KMS-11 (cell line): ENCODE measurements at regions not wholly inside any gene's neighbourhood (a gene's known extent, or its start where the extent isn't known, plus 50 kb on each side); places are given as distances from the start of the nearest gene placed in this dataset.
A peak's percentile ranks its signal among the peaks of the same experiment; 100 is the strongest.

Source experiments
- H2AFZ ChIP-seq: fragments of 200-600 bp; sonication (generic); 2 replicates; pipeline ENCODE4 v1.6.1; 2016; ENCODE audit warnings: antibody characterized with exemption, mixed run types, low read depth
- H3K27ac ChIP-seq: fragments of 200-600 bp; sonication (generic); 2 replicates; pipeline ENCODE4 v1.6.1; 2016; ENCODE audit warnings: mild to moderate bottlenecking, mixed run types
- H3K27me3 ChIP-seq: fragments of 200-600 bp; sonication (generic); 2 replicates; pipeline ENCODE4 v1.6.1; 2017; ENCODE audit warnings: mild to moderate bottlenecking, low read depth, mixed run types, moderate library complexity; ENCODE audit not compliant: insufficient read depth
- H3K36me3 ChIP-seq: fragments of 200-600 bp; sonication (generic); 2 replicates; pipeline ENCODE4 v1.6.1; 2017; ENCODE audit warnings: mild to moderate bottlenecking, mixed run types; ENCODE audit not compliant: insufficient read depth
- H3K4me1 ChIP-seq: fragments of 200-600 bp; sonication (generic); 2 replicates; pipeline ENCODE4 v1.6.1; 2016; ENCODE audit warnings: mild to moderate bottlenecking, low read depth, mixed run types; ENCODE audit not compliant: poor library complexity, severe bottlenecking
- H3K4me2 ChIP-seq: fragments of 200-600 bp; sonication (generic); 2 replicates; pipeline ENCODE4 v1.7.0; 2016; ENCODE audit warnings: mild to moderate bottlenecking, mixed run types
- H3K4me3 ChIP-seq: fragments of 200-600 bp; sonication (generic); IDR thresholded peaks from 2 replicates; pipeline ENCODE4 v1.6.1; 2017; ENCODE audit warnings: low read depth, low read length, mixed read lengths; ENCODE audit not compliant: insufficient read depth
- H3K79me2 ChIP-seq: fragments of 200-600 bp; sonication (generic); 2 replicates; pipeline ENCODE4 v1.6.1; 2016; ENCODE audit warnings: low read depth, mixed run types; ENCODE audit not compliant: insufficient read depth
- H3K9ac ChIP-seq: fragments of 200-600 bp; sonication (generic); 2 replicates; pipeline ENCODE4 v1.6.1; 2016; ENCODE audit warnings: mild to moderate bottlenecking, mixed run types
- H4K20me1 ChIP-seq: fragments of 200-600 bp; sonication (generic); 2 replicates; pipeline ENCODE4 v1.6.1; 2016; ENCODE audit warnings: mild to moderate bottlenecking, mixed run types; ENCODE audit not compliant: insufficient read depth
- TF ChIP-seq, protein P1 (sequence below): fragments of 200-600 bp; sonication (generic); conservative IDR thresholded peaks from 2 replicates; pipeline ENCODE4 v1.6.1; 2017; ENCODE audit warnings: low read depth, mild to moderate bottlenecking, antibody characterized with exemption, low read length, moderate library complexity, mixed read lengths

DNA sequence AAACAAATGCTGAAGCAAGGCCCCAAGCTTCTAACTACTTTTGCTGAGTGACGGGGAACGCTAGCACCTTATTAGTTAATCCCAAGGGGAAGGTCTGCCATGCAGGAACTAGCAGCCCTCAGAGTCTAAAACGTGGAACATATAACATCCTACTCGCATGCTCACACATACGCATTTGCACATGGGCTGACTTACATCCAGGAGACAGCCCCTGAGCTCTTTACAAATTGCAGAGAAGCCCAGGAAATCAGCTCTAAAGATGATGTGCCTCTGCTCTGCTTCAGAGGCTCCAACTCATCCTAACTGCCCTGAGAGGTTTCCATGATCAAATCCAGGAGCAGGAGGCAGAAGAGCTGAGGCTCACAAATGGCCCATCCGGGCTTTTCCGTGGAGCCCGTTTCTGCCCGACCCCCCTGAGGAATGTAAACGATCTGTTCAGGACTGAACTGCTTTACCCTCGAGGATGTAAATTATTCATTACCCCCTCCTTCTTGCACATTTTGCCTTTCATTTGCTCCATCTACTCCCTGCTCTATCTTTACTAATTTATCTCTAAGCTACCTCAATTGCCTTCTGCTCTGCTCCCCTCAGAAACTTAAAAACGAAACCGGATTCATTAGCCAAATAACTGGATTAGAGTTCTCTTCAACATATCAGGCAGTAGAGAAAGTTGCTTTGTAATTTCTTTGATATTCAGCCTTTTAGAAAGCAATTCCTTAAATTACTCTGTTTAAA lies 141.9 kb upstream of the CCDC54 start:
- H3K9ac ChIP-seq, result no peak overlapping the region
- TF ChIP-seq, protein P1, sequence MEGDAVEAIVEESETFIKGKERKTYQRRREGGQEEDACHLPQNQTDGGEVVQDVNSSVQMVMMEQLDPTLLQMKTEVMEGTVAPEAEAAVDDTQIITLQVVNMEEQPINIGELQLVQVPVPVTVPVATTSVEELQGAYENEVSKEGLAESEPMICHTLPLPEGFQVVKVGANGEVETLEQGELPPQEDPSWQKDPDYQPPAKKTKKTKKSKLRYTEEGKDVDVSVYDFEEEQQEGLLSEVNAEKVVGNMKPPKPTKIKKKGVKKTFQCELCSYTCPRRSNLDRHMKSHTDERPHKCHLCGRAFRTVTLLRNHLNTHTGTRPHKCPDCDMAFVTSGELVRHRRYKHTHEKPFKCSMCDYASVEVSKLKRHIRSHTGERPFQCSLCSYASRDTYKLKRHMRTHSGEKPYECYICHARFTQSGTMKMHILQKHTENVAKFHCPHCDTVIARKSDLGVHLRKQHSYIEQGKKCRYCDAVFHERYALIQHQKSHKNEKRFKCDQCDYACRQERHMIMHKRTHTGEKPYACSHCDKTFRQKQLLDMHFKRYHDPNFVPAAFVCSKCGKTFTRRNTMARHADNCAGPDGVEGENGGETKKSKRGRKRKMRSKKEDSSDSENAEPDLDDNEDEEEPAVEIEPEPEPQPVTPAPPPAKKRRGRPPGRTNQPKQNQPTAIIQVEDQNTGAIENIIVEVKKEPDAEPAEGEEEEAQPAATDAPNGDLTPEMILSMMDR, result no peak
- no peak overlapping the region for H3K4me3 ChIP-seq
- no peaks in the 10 kb centered on the region for H3K27me3 ChIP-seq
- peak overlapping the region; percentile 75 for H2AFZ ChIP-seq
- H3K36me3 ChIP-seq, result no peaks in the 10 kb centered on the region
- H3K27ac ChIP-seq, result no peak overlapping the region
- no peaks in the 10 kb centered on the region for H3K79me2 ChIP-seq
- peaks cover 22% of the 10 kb centered on the region for H3K4me1 ChIP-seq
- peak overlapping the region; percentile 65 for H3K4me2 ChIP-seq
- no peaks in the 10 kb centered on the region for H4K20me1 ChIP-seq

DNA sequence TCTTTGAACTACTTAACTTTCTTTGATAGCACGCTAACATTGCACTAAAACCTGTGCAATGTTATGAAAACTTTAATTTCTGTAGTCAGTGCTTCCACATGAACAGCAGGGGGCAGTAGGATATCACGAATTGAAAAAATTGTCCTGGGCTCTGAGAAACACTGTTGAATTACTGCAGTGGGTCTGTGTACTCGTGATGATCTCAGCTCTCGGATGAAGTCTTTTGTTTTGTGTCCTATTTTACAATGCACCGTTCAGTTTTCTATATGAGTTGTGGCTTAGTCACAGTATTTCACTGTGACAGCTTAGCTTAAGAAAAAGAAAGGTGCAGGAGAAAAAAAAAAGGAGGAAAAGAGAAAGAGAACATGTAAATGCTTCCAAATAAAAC lies 141.3 kb upstream of the CCDC54 start:
- H3K79me2 ChIP-seq, result no peaks in the 10 kb centered on the region
- TF ChIP-seq, protein P1, result peak; percentile 93
- H2AFZ ChIP-seq, result peak overlapping the region; percentile 75
- no peak overlapping the region for H3K27ac ChIP-seq
- H3K4me2 ChIP-seq, result peak overlapping the region; percentile 65
- peaks cover 22% of the 10 kb centered on the region for H3K4me1 ChIP-seq
- H3K36me3 ChIP-seq, result no peaks in the 10 kb centered on the region
- no peak overlapping the region for H3K4me3 ChIP-seq
- H4K20me1 ChIP-seq, result no peaks in the 10 kb centered on the region
- no peaks in the 10 kb centered on the region for H3K27me3 ChIP-seq
- H3K9ac ChIP-seq, result no peak overlapping the region

DNA sequence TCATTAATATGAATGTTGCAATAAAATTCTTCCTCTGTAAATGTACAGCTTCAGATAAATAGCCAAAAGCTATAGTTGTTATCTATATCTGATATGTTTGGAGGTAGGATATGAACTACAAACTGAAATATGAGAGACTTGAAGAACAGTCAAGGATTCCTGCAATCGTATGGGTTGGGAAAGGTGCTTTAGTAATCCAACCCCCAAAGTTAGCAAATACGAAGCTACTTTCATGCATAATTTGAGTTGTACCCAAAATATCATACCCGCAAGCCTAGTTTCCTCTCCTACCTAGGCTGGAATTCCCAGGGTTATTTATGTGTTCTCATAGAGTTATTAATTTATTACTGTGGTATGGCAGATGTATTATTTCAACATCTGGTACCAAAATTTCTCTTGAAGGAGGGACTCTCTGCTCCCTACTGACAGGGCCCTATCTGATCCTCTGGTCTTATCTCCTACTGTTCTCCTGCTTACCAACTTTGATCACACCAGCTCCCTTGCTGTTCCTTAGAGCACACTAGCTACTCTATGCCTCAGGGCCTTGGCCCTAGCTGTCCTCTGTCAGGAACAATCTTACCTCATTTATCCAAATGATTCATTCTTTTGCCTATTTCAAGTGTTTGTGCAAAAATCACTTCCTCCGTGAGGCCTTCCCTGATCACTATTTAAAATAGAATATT lies 140.4 kb upstream of the CCDC54 start:
- H3K9ac ChIP-seq, result no peak overlapping the region
- TF ChIP-seq, protein P1, result no peak
- no peak overlapping the region for H3K4me3 ChIP-seq
- H4K20me1 ChIP-seq, result no peaks in the 10 kb centered on the region
- H3K27ac ChIP-seq, result no peak overlapping the region
- H3K4me2 ChIP-seq, result no peak overlapping the region
- no peak overlapping the region for H2AFZ ChIP-seq
- H3K4me1 ChIP-seq, result peaks cover 28% of the 10 kb centered on the region
- H3K79me2 ChIP-seq, result no peaks in the 10 kb centered on the region
- H3K36me3 ChIP-seq, result no peaks in the 10 kb centered on the region
- H3K27me3 ChIP-seq, result no peaks in the 10 kb centered on the region

DNA sequence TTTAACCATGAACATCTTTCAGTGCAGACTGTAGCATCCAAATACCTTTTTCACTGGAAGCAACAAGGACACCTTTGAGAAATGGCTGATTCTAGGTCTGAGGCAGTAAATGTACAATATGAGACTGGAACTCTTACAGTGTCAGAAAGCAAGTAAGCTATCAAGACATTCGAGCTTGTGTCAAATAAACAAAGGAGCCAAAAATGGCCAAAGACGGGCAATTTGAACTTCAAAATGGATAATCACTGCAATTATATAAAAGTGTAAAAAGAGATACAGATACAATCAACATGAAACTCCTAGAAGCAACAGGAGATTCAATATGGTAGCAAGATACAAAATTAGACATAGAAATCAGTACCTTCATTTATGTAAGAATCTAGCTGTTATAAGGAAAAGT lies 138.5 kb upstream of the CCDC54 start:
- Histone ChIP-seq H3K27me3 (no peaks in the 10 kb centered on the region), H3K4me3 (no peak overlapping the region), H4K20me1 (no peaks in the 10 kb centered on the region), H3K9ac (no peak overlapping the region), H3K36me3 (no peaks in the 10 kb centered on the region), H2AFZ (no peak overlapping the region), H3K79me2 (no peaks in the 10 kb centered on the region), H3K4me1 (peaks cover 32% of the 10 kb centered on the region), H3K27ac (no peak overlapping the region), H3K4me2 (no peak overlapping the region)
- TF ChIP-seq, protein P1, result no peak
